NCI-H187 (cell line): ENCODE measurements at regions not wholly inside any gene's neighbourhood (a gene's known extent, or its start where the extent isn't known, plus 50 kb on each side); places are given as distances from the start of the nearest gene placed in this dataset.
"Not testable (repeated sequence)": the region's sequence is repeated elsewhere in the genome, so short reads cannot be mapped to it uniquely, and the experiment has no call there.

Source experiments
- DNase-seq, 2 experiments: peaks; one replicate each; lab custom pipeline; 2025; lab: John Stamatoyannopoulos, UW

- DNase-seq: no peak
Observed at GRCh38 chr2:129793431-129793902, 186.0 kb upstream of the RAB6C start.

GRCh38 chr2:129794116-129794515 is 185.3 kb upstream of the RAB6C start:
- no peak for DNase-seq

- DNase-seq: no peak
Observed at GRCh38 chr2:129794540-129794939, 184.9 kb upstream of the RAB6C start.

- DNase-seq: no peak
Observed at GRCh38 chr2:129796225-129796624, 183.2 kb upstream of the RAB6C start.

GRCh38 chr2:129796801-129797488 is 182.5 kb upstream of the RAB6C start:
- DNase-seq: no peak

GRCh38 chr2:129797489-129798300 is 181.8 kb upstream of the RAB6C start:
- DNase-seq: no peak

GRCh38 chr2:129798301-129798581 is 181.2 kb upstream of the RAB6C start:
- no peak for DNase-seq

GRCh38 chr2:129798626-129799025 is 180.8 kb upstream of the RAB6C start:
- DNase-seq: no peak

GRCh38 chr2:129799036-129799958 is 180.2 kb upstream of the RAB6C start:
- DNase-seq: no peak

- no peak for DNase-seq
Observed at GRCh38 chr2:129800285-129800684, 179.2 kb upstream of the RAB6C start.

GRCh38 chr2:129800686-129801085 is 178.8 kb upstream of the RAB6C start:
- DNase-seq: no peak

GRCh38 chr2:129801575-129801974 is 177.9 kb upstream of the RAB6C start:
- DNase-seq: no peak

GRCh38 chr2:129802290-129802689 is 177.2 kb upstream of the RAB6C start:
- DNase-seq: no peak

- DNase-seq: no peak
Observed at GRCh38 chr2:129803032-129803431, 176.4 kb upstream of the RAB6C start.

GRCh38 chr2:129803871-129804270 is 175.6 kb upstream of the RAB6C start:
- DNase-seq: no peak

GRCh38 chr2:129805899-129806298 is 173.6 kb upstream of the RAB6C start:
- no peak for DNase-seq

GRCh38 chr2:129806317-129806716 is 173.1 kb upstream of the RAB6C start:
- DNase-seq: no peak

GRCh38 chr2:129806990-129807389 is 172.5 kb upstream of the RAB6C start:
- DNase-seq: no peak

GRCh38 chr2:129807642-129808338 is 171.7 kb upstream of the RAB6C start:
- not testable (repeated sequence) for DNase-seq

GRCh38 chr2:129810521-129810920 is 168.9 kb upstream of the RAB6C start:
- DNase-seq: no peak

- no peak for DNase-seq
Observed at GRCh38 chr2:129812071-129812470, 167.4 kb upstream of the RAB6C start.

- no peak for DNase-seq
Observed at GRCh38 chr2:129812654-129813053, 166.8 kb upstream of the RAB6C start.
